ENCODE measurements at regions not wholly inside any gene's neighbourhood (a gene's known extent, or its start where the extent isn't known, plus 50 kb on each side); places are given as distances from the start of the nearest gene placed in this dataset.
"Not testable (repeated sequence)": the region's sequence is repeated elsewhere in the genome, so short reads cannot be mapped to it uniquely, and the experiment has no call there.

GRCh38 chr1:99551812-99552614 is 93.9 kb upstream of the PALMD start:
- no peak overlapping the region for H3K4me3 ChIP-seq (ENCODE audit: low read depth, low read length)
- no peak for TF ChIP-seq CTCF (conservative IDR thresholded peaks at IDR 0.05; ENCODE audit: low read depth, low read length)
- DNase-seq (ENCODE audit: low read depth): no peak

- DNase-seq (ENCODE audit: low read depth): no peak
- TF ChIP-seq CTCF (conservative IDR thresholded peaks at IDR 0.05; ENCODE audit: low read depth, low read length): no peak
- H3K4me3 ChIP-seq (ENCODE audit: low read depth, low read length): no peak overlapping the region
Measured at GRCh38 chr1:99553301-99553700, 92.6 kb upstream of the PALMD start.

GRCh38 chr1:99553819-99554218 is 92.1 kb upstream of the PALMD start:
- DNase-seq (ENCODE audit: low read depth): peak; percentile 60
- H3K4me3 ChIP-seq (ENCODE audit: low read depth, low read length): not testable (repeated sequence)

GRCh38 chr1:99554727-99555126 is 91.2 kb upstream of the PALMD start:
- H3K4me3 ChIP-seq (ENCODE audit: low read depth, low read length): no peak overlapping the region
- TF ChIP-seq CTCF (conservative IDR thresholded peaks at IDR 0.05; ENCODE audit: low read depth, low read length): no peak

GRCh38 chr1:99557546-99558202 is 88.2 kb upstream of the PALMD start:
- no peak overlapping the region for H3K4me3 ChIP-seq (ENCODE audit: low read depth, low read length)
- TF ChIP-seq CTCF (conservative IDR thresholded peaks at IDR 0.05; ENCODE audit: low read depth, low read length): no peak
- DNase-seq (ENCODE audit: low read depth): peak; percentile 86

More at GRCh38 chr1:99554727-99555126, 91.2 kb upstream of the PALMD start:
- DNase-seq (ENCODE audit: low read depth): no peak

- no peak for TF ChIP-seq CTCF (conservative IDR thresholded peaks at IDR 0.05; ENCODE audit: low read depth, low read length)
- DNase-seq (ENCODE audit: low read depth): no peak
- no peak overlapping the region for H3K4me3 ChIP-seq (ENCODE audit: low read depth, low read length)
Measured at GRCh38 chr1:99559166-99559565, 86.7 kb upstream of the PALMD start.

GRCh38 chr1:99560207-99561040 is 85.5 kb upstream of the PALMD start:
- DNase-seq (ENCODE audit: low read depth): no peak
- no peak for TF ChIP-seq CTCF (conservative IDR thresholded peaks at IDR 0.05; ENCODE audit: low read depth, low read length)
- H3K4me3 ChIP-seq (ENCODE audit: low read depth, low read length): no peak overlapping the region

All from choroid plexus epithelial cell (primary cell).